Fibroblast of lung (primary cell): ENCODE measurements at regions not wholly inside any gene's neighbourhood (a gene's known extent, or its start where the extent isn't known, plus 50 kb on each side); places are given as distances from the start of the nearest gene placed in this dataset.

Experiments
- DNase-seq, 2 donors: peaks; one replicate each; pipeline versions ENCODE4 v3.0.0 to v3.0.0-alpha.2; 2010; ENCODE audit warnings: low read depth in 2 of 2
- H2AFZ ChIP-seq: 2 replicates; pipeline ENCODE4 v1.5.1; 2012; ENCODE audit warnings: low read length, control low read depth, inconsistent platforms
- H3K27ac ChIP-seq: 2 replicates; pipeline ENCODE4 v1.5.1; 2011; ENCODE audit warnings: low read length, control low read depth; ENCODE audit not compliant: insufficient read depth
- H3K27me3 ChIP-seq: 2 replicates; pipeline ENCODE4 v1.5.1; 2011; ENCODE audit warnings: mild to moderate bottlenecking, low read length; ENCODE audit not compliant: control insufficient read depth, insufficient read depth
- H3K36me3 ChIP-seq: 2 replicates; pipeline ENCODE4 v1.5.1; 2011; ENCODE audit warnings: low read length; ENCODE audit not compliant: control insufficient read depth, insufficient read depth
- H3K4me1 ChIP-seq: 2 replicates; pipeline ENCODE4 v1.5.1; 2011; ENCODE audit warnings: low read length; ENCODE audit not compliant: control insufficient read depth, insufficient read depth; ENCODE audit errors: extremely low read depth
- H3K4me2 ChIP-seq: 2 replicates; pipeline ENCODE4 v1.5.1; 2011; ENCODE audit warnings: low read length, control low read depth; ENCODE audit not compliant: insufficient read depth; ENCODE audit errors: extremely low read depth
- H3K4me3 ChIP-seq, 4 experiments: fragments of 200-600 bp in 1 of 4; sonication (generic) in 1 of 4; replicated peaks in 1 of 4; 2 replicates each; pipeline ENCODE4 v1.5.1; 2011 to 2016; ENCODE audit warnings: low read length in 4 of 4, low read depth in 3 of 4, mild to moderate bottlenecking in 3 of 4, control low read depth in 2 of 4, inconsistent platforms in 1 of 4, mixed read lengths in 1 of 4; ENCODE audit not compliant: insufficient read depth in 1 of 4; ENCODE audit errors: control extremely low read depth in 1 of 4
- H3K79me2 ChIP-seq: 2 replicates; pipeline ENCODE4 v1.5.1; 2012; ENCODE audit warnings: mild to moderate bottlenecking, low read length, inconsistent platforms; ENCODE audit not compliant: control insufficient read depth, insufficient read depth
- H3K9ac ChIP-seq: 2 replicates; pipeline ENCODE4 v1.5.1; 2011; ENCODE audit warnings: mild to moderate bottlenecking, low read length, control low read depth; ENCODE audit not compliant: insufficient read depth
- H3K9me3 ChIP-seq: 2 replicates; pipeline ENCODE4 v1.5.1; 2012; ENCODE audit warnings: low read depth, low read length; ENCODE audit not compliant: control insufficient read depth, insufficient read depth
- H4K20me1 ChIP-seq: 2 replicates; pipeline ENCODE4 v1.5.1; 2011; ENCODE audit warnings: low read length; ENCODE audit not compliant: control insufficient read depth, insufficient read depth; ENCODE audit errors: extremely low read depth
- CTCF ChIP-seq, 2 donors: IDR thresholded peaks in 1 of 2; conservative IDR thresholded peaks in 1 of 2; 1 replicate in 1 of 2; 2 replicates in 1 of 2; pipeline ENCODE4 v1.5.1; 2011 to 2012; ENCODE audit warnings: low read length in 2 of 2, control low read depth in 1 of 2, inconsistent platforms in 1 of 2, low read depth in 1 of 2, mild to moderate bottlenecking in 1 of 2
- EZH2 ChIP-seq: IDR thresholded peaks from 2 replicates; pipeline ENCODE4 v1.5.1; 2012; ENCODE audit warnings: low read length, control low read depth, mild to moderate bottlenecking; ENCODE audit errors: missing control alignments

GRCh38 chr1:213936571-213936970, 51.2 kb upstream of the PROX1 start:
- no peak for DNase-seq
- Histone ChIP-seq H3K36me3 (no peaks in the 10 kb centered on the region), H3K4me1 (no peaks in the 10 kb centered on the region), H3K4me3 (no peak overlapping the region), H3K9ac (no peak overlapping the region), H4K20me1 (no peaks in the 10 kb centered on the region), H3K79me2 (no peaks in the 10 kb centered on the region), H3K4me2 (no peak overlapping the region), H3K27ac (no peak overlapping the region), H3K27me3 (no peaks in the 10 kb centered on the region), H3K9me3 (no peaks in the 10 kb centered on the region), H2AFZ (no peak overlapping the region)
- TF ChIP-seq EZH2 (no peak), CTCF (conservative IDR thresholded peaks at IDR 0.05 in 1 of 2, IDR thresholded peaks at IDR 0.05 in 1 of 2; ENCODE audit: low read depth in 1 of 2, low read length in 2 of 2) (no peak)
